HepG2 (cell line): ENCODE measurements at regions not wholly inside any gene's neighbourhood (a gene's known extent, or its start where the extent isn't known, plus 50 kb on each side); places are given as distances from the start of the nearest gene placed in this dataset.

Experiments
- ATAC-seq: fragments of 200-7000 bp; cut with Tn5 transposase; 3 replicates; pipeline ENCODE4 v1.9.1; 2020; ENCODE audit warnings: mild to moderate bottlenecking, moderate library complexity
- BruUV-seq: library from RNA; stranded (reverse); fragments of 400-500 nt; replicated peaks from 2 replicates; lab custom pipeline; 2021; lab: Mats Ljungman, UMichigan
- CTCF ChIA-PET: fragments of 300-600 bp; formaldehyde crosslinking; extraction: SDS; loops from one replicate; lab custom pipeline; 2021; ENCODE audit warnings: low total read pairs, inconsistent platforms, low intra/inter-chr PET ratio; lab: Yijun Ruan, JAX
- POLR2A ChIA-PET: fragments of 350-600 bp; sonication (Branson Sonifier 250); formaldehyde crosslinking; loops from one replicate; lab custom pipeline; 2020; ENCODE audit warnings: antibody characterized with exemption, inconsistent platforms; lab: Yijun Ruan, JAX
- DNase-seq: peaks from one replicate; pipeline ENCODE4 v3.0.0-alpha.2; 2015; ENCODE audit warnings: low spot score
- FAIRE-seq: peaks from 3 replicates; lab custom pipeline; 2011; peaks lifted over from hg19 to GRCh38; lab: Jason Lieb, UNC
- H2AFZ ChIP-seq: one replicate; pipeline ENCODE4 v1.6.1; 2011; ENCODE audit warnings: low read length, inconsistent platforms
- H3K27ac ChIP-seq: fragments of 300-600 bp; 3 replicates; pipeline ENCODE4 v1.8.0; 2011; ENCODE audit warnings: mixed run types, mild to moderate bottlenecking, mixed read lengths, low read length, inconsistent platforms; ENCODE audit not compliant: insufficient read depth; ENCODE audit errors: extremely low read length
- H3K27me3 ChIP-seq, 2 experiments: fragments of 200-600 bp in 1 of 2; 2 replicates in 1 of 2; 3 replicates in 1 of 2; pipeline versions ENCODE4 v1.6.0 to v1.8.0; 2011; ENCODE audit warnings: low read length in 2 of 2, mild to moderate bottlenecking in 2 of 2, moderate library complexity in 2 of 2, inconsistent platforms in 1 of 2; ENCODE audit not compliant: insufficient read depth in 2 of 2, control insufficient read depth in 1 of 2
- H3K36me3 ChIP-seq, 2 experiments: fragments of 200-600 bp in 1 of 2; replicated peaks in 1 of 2; 2 replicates in 1 of 2; 3 replicates in 1 of 2; pipeline versions ENCODE4 v1.5.1 to v1.8.0; 2011; ENCODE audit warnings: low read length in 2 of 2, inconsistent platforms in 1 of 2; ENCODE audit not compliant: insufficient read depth in 2 of 2, control insufficient read depth in 1 of 2
- H3K4me1 ChIP-seq: 2 replicates; pipeline ENCODE4 v1.5.1; 2012; ENCODE audit warnings: low read length, inconsistent platforms; ENCODE audit not compliant: insufficient read depth
- H3K4me2 ChIP-seq: 2 replicates; pipeline ENCODE4 v1.6.0; 2011; ENCODE audit warnings: low read depth, low read length, inconsistent platforms
- H3K4me3 ChIP-seq, 3 experiments: fragments of 200-600 bp in 1 of 3; sonication (generic), shearing (Covaris generic) in 1 of 3; replicated peaks in 1 of 3; 2 replicates each; pipeline ENCODE4 v1.5.1; 2011 to 2016; ENCODE audit warnings: low read length in 3 of 3, inconsistent platforms in 2 of 3, low read depth in 2 of 3, mild to moderate bottlenecking in 2 of 3, control low read depth in 1 of 3, mixed read lengths in 1 of 3; ENCODE audit not compliant: insufficient read depth in 1 of 3
- H3K79me2 ChIP-seq: one replicate; pipeline ENCODE4 v1.6.1; 2011; ENCODE audit warnings: low read length, inconsistent platforms; ENCODE audit not compliant: insufficient read depth
- H3K9ac ChIP-seq: 2 replicates; pipeline ENCODE4 v1.6.0; 2011; ENCODE audit warnings: mild to moderate bottlenecking, low read depth, low read length, inconsistent platforms; ENCODE audit not compliant: insufficient read depth
- H3K9me3 ChIP-seq: 2 replicates; pipeline ENCODE4 v1.5.1; 2012; ENCODE audit warnings: mild to moderate bottlenecking, low read length
- H4K20me1 ChIP-seq: 2 replicates; pipeline ENCODE4 v1.6.0; 2011; ENCODE audit warnings: inconsistent platforms, mild to moderate bottlenecking, low read length, moderate library complexity; ENCODE audit not compliant: insufficient read depth
- HNF1A ChIP-seq, 2 experiments: sonication (generic) in 1 of 2; formaldehyde crosslinking in 1 of 2; IDR thresholded peaks; 2 replicates each; pipeline versions ENCODE4 v1.4.0 to v1.6.1; 2016 to 2020; ENCODE audit warnings: borderline replicate concordance in 1 of 2, low read depth in 1 of 2, mild to moderate bottlenecking in 1 of 2, missing genetic modification reagents in 1 of 2
- ISX ChIP-seq: sonication (generic); formaldehyde crosslinking; conservative IDR thresholded peaks from 2 replicates; pipeline ENCODE4 v1.5.0; 2020; ENCODE audit warnings: missing genetic modification reagents
- YEATS2 ChIP-seq: sonication (generic); formaldehyde crosslinking; IDR thresholded peaks from 2 replicates; pipeline ENCODE4 v1.4.0; 2020; ENCODE audit warnings: missing genetic modification reagents, borderline replicate concordance
- WGBS: methylation state at CpG from one replicate; pipeline ENCODE4 v1.1.6; 2017; ENCODE audit warnings: low lambda C conversion rate; 5-methylcytosine and 5-hydroxymethylcytosine counted together
- in situ Hi-C: cut with HindIII; loops from 2 replicates; pipeline ENCODE4 v1.10.0; 2017; ENCODE audit warnings: low pct_unique_long_range_greater_than_20kb; ENCODE audit not compliant: extremely low pct_ligation_motif_present
- intact Hi-C: fragments of 100-400 bp; cut with micrococcal nuclease; formaldehyde crosslinking; loops from one replicate; pipeline ENCODE4 v1.10.0; 2022; ENCODE audit not compliant: unreplicated experiment
- TF ChIP-seq, protein P1 (sequence below): sonication (generic); formaldehyde crosslinking; IDR thresholded peaks from 2 replicates; pipeline ENCODE4 v1.4.0; 2020; ENCODE audit warnings: missing genetic modification reagents, mild to moderate bottlenecking, borderline replicate concordance

- TF ChIP-seq HNF1A (IDR thresholded peaks at IDR 0.05; ENCODE audit: low read depth) (no peak), HNF1A (CRISPR knock-in tag; IDR thresholded peaks at IDR 0.05; ENCODE audit: borderline replicate concordance) (no peak)
Measured at GRCh38 chr11:11047851-11048610, 190.2 kb upstream of the ZBED5 start (continued).

DNA sequence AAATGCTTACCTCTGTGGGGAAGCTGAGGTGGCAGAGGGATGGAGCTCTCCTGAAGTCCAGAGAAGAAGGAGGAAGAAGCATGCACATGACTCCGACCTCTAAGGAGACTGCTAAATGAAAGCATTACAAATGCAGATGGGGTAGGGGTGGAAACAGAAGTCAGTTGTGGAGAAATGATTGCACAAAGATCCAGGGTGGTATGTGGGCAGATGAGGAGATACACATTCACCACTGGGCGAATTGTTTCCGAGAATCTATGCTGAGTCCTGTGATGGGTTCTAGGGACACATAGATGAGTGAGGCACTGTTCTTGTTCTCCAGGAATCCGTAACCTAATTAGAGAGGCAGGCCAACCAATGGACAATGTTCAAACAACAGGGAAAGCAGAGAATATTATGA, 188.9 kb upstream of the ZBED5 start:
- CTCF ChIA-PET: no interaction called here
- Histone ChIP-seq H3K27ac (no peak overlapping the region), H4K20me1 (no peaks in the 10 kb centered on the region), H3K4me3 (no peak overlapping the region), H3K36me3 (no peaks in the 10 kb centered on the region), H3K27me3 (no peaks in the 10 kb centered on the region; a peak in 1 of 5 replicates), H3K9ac (no peak overlapping the region), H3K79me2 (no peaks in the 10 kb centered on the region), H3K4me2 (no peak overlapping the region), H3K9me3 (no peaks in the 10 kb centered on the region), H2AFZ (no peak overlapping the region)
- in situ Hi-C loops (no loop called here), intact Hi-C loops (no loop called here)
- 3% methylated on average over 4 of the region's 4 CpGs for WGBS
- FAIRE-seq (no peak), ATAC-seq (no peak)
- TF ChIP-seq, protein P1, sequence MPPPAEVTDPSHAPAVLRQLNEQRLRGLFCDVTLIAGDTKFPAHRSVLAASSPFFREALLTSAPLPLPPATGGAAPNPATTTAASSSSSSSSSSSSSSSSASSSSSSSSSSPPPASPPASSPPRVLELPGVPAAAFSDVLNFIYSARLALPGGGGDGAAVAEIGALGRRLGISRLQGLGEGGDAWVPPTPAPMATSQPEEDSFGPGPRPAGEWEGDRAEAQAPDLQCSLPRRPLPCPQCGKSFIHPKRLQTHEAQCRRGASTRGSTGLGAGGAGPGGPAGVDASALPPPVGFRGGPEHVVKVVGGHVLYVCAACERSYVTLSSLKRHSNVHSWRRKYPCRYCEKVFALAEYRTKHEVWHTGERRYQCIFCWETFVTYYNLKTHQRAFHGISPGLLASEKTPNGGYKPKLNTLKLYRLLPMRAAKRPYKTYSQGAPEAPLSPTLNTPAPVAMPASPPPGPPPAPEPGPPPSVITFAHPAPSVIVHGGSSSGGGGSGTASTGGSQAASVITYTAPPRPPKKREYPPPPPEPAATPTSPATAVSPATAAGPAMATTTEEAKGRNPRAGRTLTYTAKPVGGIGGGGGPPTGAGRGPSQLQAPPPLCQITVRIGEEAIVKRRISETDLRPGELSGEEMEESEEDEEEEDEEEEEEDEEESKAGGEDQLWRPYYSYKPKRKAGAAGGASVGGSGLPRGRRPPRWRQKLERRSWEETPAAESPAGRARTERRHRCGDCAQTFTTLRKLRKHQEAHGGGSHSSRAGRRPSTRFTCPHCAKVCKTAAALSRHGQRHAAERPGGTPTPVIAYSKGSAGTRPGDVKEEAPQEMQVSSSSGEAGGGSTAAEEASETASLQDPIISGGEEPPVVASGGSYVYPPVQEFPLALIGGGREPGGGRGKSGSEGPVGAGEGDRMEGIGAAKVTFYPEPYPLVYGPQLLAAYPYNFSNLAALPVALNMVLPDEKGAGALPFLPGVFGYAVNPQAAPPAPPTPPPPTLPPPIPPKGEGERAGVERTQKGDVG (CRISPR knock-in tag): no peak
- no peak for TF ChIP-seq ISX (CRISPR knock-in tag)
- TF ChIP-seq YEATS2: no peak
- TF ChIP-seq, all 625 proteins: peak for 0
- DNase-seq: no peak
- no TSS peak for BruUV-seq
- H3K4me1 ChIP-seq: no peaks in the 10 kb centered on the region
- POLR2A ChIA-PET: no interaction called here
